ENCODE measurements at regions not wholly inside any gene's neighbourhood (a gene's known extent, or its start where the extent isn't known, plus 50 kb on each side); places are given as distances from the start of the nearest gene placed in this dataset.

DNA sequence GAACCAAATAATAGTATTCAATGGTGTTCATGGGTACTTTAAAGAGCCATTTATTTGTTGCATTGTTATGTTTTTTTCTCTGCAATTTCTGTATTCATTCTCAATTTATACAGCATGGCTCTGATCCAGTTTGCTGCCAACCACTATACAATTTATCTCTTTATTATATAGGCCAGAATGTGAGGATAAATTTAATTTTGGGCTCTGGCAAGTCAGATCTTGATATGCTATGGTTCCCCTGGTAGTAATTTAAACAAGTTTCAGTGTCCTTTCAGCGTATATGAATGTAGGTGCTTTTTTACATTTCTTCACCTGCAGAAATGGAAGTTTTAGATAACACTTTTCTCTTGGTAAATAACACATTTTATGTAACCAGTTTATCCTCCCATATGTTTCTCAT is 1118.0 kb upstream of the SEMA6A start:
- TF ChIP-seq EP300 (IDR thresholded peaks at IDR 0.05) (no peak), CTCF (IDR thresholded peaks at IDR 0.05) (no peak), POLR2A (IDR thresholded peaks at IDR 0.05) (no peak), POLR2AphosphoS5 (IDR thresholded peaks at IDR 0.05) (no peak)
- Histone ChIP-seq H3K4me1 (no peaks in the 10 kb centered on the region), H3K36me3 (no peaks in the 10 kb centered on the region), H3K27ac (no peak overlapping the region), H3K4me3 (no peak overlapping the region), H3K27me3 (no peaks in the 10 kb centered on the region), H3K9me3 (no peaks in the 10 kb centered on the region)
- intact Hi-C loops (cut with DNase I; ENCODE audit: low total_unique reads), result no loop called here
- DNase-seq, result no peak
- 75 to 94% (median 83%) methylated on average over 1 of the region's 1 CpG for WGBS, 5 donors

- no peaks in the 10 kb centered on the region for H3K36me3 ChIP-seq
- 70 to 88% (median 78%) methylated on average over 5 of the region's 5 CpGs for WGBS, 5 donors
These were observed 1116.7 kb upstream of the SEMA6A start for GRCh38 chr5:117691081-117691870.

GRCh38 chr5:117690612-117691011 is 1116.0 kb upstream of the SEMA6A start:
- no peaks in the 10 kb centered on the region for H3K9me3 ChIP-seq
- DNase-seq, result peak in 1 of 2 donors; percentile 3
- H3K27ac ChIP-seq, result no peak overlapping the region
- H3K36me3 ChIP-seq, result no peaks in the 10 kb centered on the region
- intact Hi-C loops (cut with DNase I; ENCODE audit: low total_unique reads), result no loop called here
- no peaks in the 10 kb centered on the region for H3K4me1 ChIP-seq
- no peak overlapping the region for H3K4me3 ChIP-seq
- no peak for TF ChIP-seq CTCF (IDR thresholded peaks at IDR 0.05)
- TF ChIP-seq POLR2AphosphoS5 (IDR thresholded peaks at IDR 0.05), result no peak
- TF ChIP-seq POLR2A (IDR thresholded peaks at IDR 0.05), result no peak
- no peak for TF ChIP-seq EP300 (IDR thresholded peaks at IDR 0.05)
- WGBS, 5 donors, result 58 to 70% (median 64%) methylated on average over 4 of the region's 4 CpGs
- no peaks in the 10 kb centered on the region for H3K27me3 ChIP-seq

More at GRCh38 chr5:117691081-117691870, 1116.7 kb upstream of the SEMA6A start:
- intact Hi-C loops (cut with DNase I; ENCODE audit: low total_unique reads), result no loop called here
- Histone ChIP-seq H3K27ac (no peak overlapping the region), H3K4me1 (no peaks in the 10 kb centered on the region), H3K4me3 (no peak overlapping the region), H3K27me3 (no peaks in the 10 kb centered on the region), H3K9me3 (no peaks in the 10 kb centered on the region)
- TF ChIP-seq EP300 (IDR thresholded peaks at IDR 0.05), result no peak
- DNase-seq, result peak in 1 of 2 donors; percentile 20

GRCh38 chr5:117686926-117687325 is 1112.3 kb upstream of the SEMA6A start:
- no peaks in the 10 kb centered on the region for H3K27me3 ChIP-seq
- H3K9me3 ChIP-seq, result no peaks in the 10 kb centered on the region
- no peaks in the 10 kb centered on the region for H3K36me3 ChIP-seq
- TF ChIP-seq POLR2AphosphoS5 (IDR thresholded peaks at IDR 0.05) (no peak), CTCF (IDR thresholded peaks at IDR 0.05) (no peak)
- peak in 1 of 2 donors; percentile 9 for DNase-seq
- no peak overlapping the region for H3K4me3 ChIP-seq
- WGBS, 5 donors, result 87 to 97% (median 92%) methylated on average over 3 of the region's 3 CpGs
- H3K4me1 ChIP-seq, result no peaks in the 10 kb centered on the region
- H3K27ac ChIP-seq, result no peak overlapping the region
- intact Hi-C loops (cut with DNase I; ENCODE audit: low total_unique reads), result no loop called here

DNA sequence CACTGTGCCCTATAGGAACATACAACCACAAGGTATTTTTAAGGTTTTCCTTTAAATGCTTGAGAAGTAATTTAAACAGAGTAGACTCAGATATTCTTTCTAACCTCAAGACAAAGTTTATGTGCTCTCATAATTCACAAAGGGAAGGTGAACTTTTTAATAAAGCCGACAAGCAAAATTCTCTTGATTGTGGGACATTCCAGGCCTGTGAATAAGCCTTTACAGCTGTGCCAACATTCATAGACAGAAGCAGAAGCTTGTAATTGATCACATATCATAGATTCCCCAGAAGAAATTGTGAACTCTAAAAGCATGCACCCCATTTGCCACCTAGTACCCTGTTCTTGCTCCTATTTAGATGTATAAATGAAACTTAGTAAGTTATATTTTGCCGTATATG is 1107.8 kb upstream of the SEMA6A start:
- H3K4me3 ChIP-seq, result no peak overlapping the region
- H3K9me3 ChIP-seq, result no peaks in the 10 kb centered on the region
- no peaks in the 10 kb centered on the region for H3K36me3 ChIP-seq
- H3K4me1 ChIP-seq, result no peaks in the 10 kb centered on the region
- intact Hi-C loops (cut with DNase I; ENCODE audit: low total_unique reads), result no loop called here
- no peak overlapping the region for H3K27ac ChIP-seq
- 75 to 98% (median 89%) methylated on average over 2 of the region's 2 CpGs for WGBS, 5 donors
- no peak for DNase-seq
- TF ChIP-seq POLR2AphosphoS5 (IDR thresholded peaks at IDR 0.05) (no peak), POLR2A (IDR thresholded peaks at IDR 0.05) (no peak), EP300 (IDR thresholded peaks at IDR 0.05) (no peak), CTCF (IDR thresholded peaks at IDR 0.05) (no peak)
- no peaks in the 10 kb centered on the region for H3K27me3 ChIP-seq
